ENCODE measurements at regions not wholly inside any gene's neighbourhood (a gene's known extent, or its start where the extent isn't known, plus 50 kb on each side); places are given as distances from the start of the nearest gene placed in this dataset.

DNA sequence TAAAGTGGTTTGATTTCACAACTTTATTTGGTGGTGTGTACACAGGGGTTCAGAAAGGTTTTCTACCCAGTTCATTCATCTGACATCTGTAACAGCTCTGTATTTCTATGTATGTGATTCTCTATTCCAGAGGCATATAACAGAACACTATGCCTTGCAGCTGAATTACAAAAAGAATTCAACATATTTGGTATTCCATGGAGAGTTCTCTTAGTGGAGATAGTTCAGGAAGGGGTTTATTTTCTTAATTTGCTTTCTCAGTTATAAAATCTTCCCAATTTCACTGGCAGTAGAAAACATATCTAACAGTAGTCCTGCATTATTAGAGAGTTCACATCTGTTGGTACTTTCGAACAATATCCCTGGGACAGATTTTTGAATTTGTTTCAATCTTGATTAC lies 207.9 kb upstream of the LYPLAL1 start (continued):
- TF ChIP-seq PBX2 (CRISPR knock-in tag; IDR thresholded peaks at IDR 0.05; ENCODE audit: low read depth): no peak
- no peak for TF ChIP-seq PBX2 (tag; conservative IDR thresholded peaks at IDR 0.05; ENCODE audit: low read depth)
- no peak for TF ChIP-seq FIP1L1 (IDR thresholded peaks at IDR 0.05; ENCODE audit: low read depth, low read length, poor library complexity, severe bottlenecking)
- TF ChIP-seq NFATC3 (IDR thresholded peaks at IDR 0.05): no peak
- no peak for TF ChIP-seq SRSF1 (IDR thresholded peaks at IDR 0.05; ENCODE audit: low read depth, low read length)
- TF ChIP-seq, protein P1, sequence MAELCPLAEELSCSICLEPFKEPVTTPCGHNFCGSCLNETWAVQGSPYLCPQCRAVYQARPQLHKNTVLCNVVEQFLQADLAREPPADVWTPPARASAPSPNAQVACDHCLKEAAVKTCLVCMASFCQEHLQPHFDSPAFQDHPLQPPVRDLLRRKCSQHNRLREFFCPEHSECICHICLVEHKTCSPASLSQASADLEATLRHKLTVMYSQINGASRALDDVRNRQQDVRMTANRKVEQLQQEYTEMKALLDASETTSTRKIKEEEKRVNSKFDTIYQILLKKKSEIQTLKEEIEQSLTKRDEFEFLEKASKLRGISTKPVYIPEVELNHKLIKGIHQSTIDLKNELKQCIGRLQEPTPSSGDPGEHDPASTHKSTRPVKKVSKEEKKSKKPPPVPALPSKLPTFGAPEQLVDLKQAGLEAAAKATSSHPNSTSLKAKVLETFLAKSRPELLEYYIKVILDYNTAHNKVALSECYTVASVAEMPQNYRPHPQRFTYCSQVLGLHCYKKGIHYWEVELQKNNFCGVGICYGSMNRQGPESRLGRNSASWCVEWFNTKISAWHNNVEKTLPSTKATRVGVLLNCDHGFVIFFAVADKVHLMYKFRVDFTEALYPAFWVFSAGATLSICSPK (IDR thresholded peaks at IDR 0.05; ENCODE audit: borderline replicate concordance): no peak
- TF ChIP-seq CBFA2T2 (conservative IDR thresholded peaks at IDR 0.05): no peak
- TF ChIP-seq ZNF398 (CRISPR knock-in tag; IDR thresholded peaks at IDR 0.05): no peak
- TF ChIP-seq RBM14 (IDR thresholded peaks at IDR 0.05; ENCODE audit: borderline replicate concordance, insufficient read depth, low read depth, low read length): no peak
- no peak for TF ChIP-seq RBM34 (IDR thresholded peaks at IDR 0.05; ENCODE audit: borderline replicate concordance, insufficient read depth, low read length)
- TF ChIP-seq SLC30A9 (CRISPR knock-in tag; IDR thresholded peaks at IDR 0.05): no peak
- TF ChIP-seq SIN3B (IDR thresholded peaks at IDR 0.05; ENCODE audit: low read depth): no peak
